Keratinocyte (primary cell): ENCODE measurements at regions not wholly inside any gene's neighbourhood (a gene's known extent, or its start where the extent isn't known, plus 50 kb on each side); places are given as distances from the start of the nearest gene placed in this dataset.
A peak's percentile ranks its signal among the peaks of the same experiment; 100 is the strongest.
"Not testable (repeated sequence)": the region's sequence is repeated elsewhere in the genome, so short reads cannot be mapped to it uniquely, and the experiment has no call there.

Experiments used
- DNase-seq: peaks from one replicate; pipeline ENCODE4 v3.0.0-alpha.2; 2011; ENCODE audit warnings: low read depth, missing footprints, low spot score
- FAIRE-seq: peaks from 2 replicates; lab custom pipeline; 2011; peaks lifted over from hg19 to GRCh38; lab: Jason Lieb, UNC
- H2AFZ ChIP-seq: 2 replicates; pipeline ENCODE4 v1.6.0; 2012; ENCODE audit warnings: low read length, control low read depth, inconsistent platforms; ENCODE audit not compliant: control insufficient read depth
- H3K27ac ChIP-seq: 2 replicates; pipeline ENCODE4 v1.5.1; 2011; ENCODE audit warnings: low read length; ENCODE audit not compliant: control insufficient read depth, insufficient read depth
- H3K27me3 ChIP-seq: 3 replicates; pipeline ENCODE4 v1.6.0; 2011; ENCODE audit warnings: low read length; ENCODE audit not compliant: control insufficient read depth, insufficient read depth; ENCODE audit errors: extremely low read depth
- H3K36me3 ChIP-seq, 2 experiments: 2 replicates in 1 of 2; 3 replicates in 1 of 2; pipeline ENCODE4 v1.5.1; 2011; ENCODE audit warnings: low read length in 2 of 2, mild to moderate bottlenecking in 1 of 2; ENCODE audit not compliant: control insufficient read depth in 2 of 2, insufficient read depth in 2 of 2; ENCODE audit errors: extremely low read depth in 1 of 2
- H3K4me1 ChIP-seq: 3 replicates; pipeline ENCODE4 v1.5.1; 2011; ENCODE audit warnings: low read length; ENCODE audit not compliant: control insufficient read depth, insufficient read depth; ENCODE audit errors: extremely low read depth
- H3K4me2 ChIP-seq: 3 replicates; pipeline ENCODE4 v1.6.0; 2011; ENCODE audit warnings: low read depth, low read length; ENCODE audit not compliant: control insufficient read depth, insufficient read depth; ENCODE audit errors: extremely low read depth
- H3K4me3 ChIP-seq, 3 experiments: fragments of 200-600 bp in 1 of 3; sonication (generic) in 1 of 3; 2 replicates in 2 of 3; 3 replicates in 1 of 3; pipeline ENCODE4 v1.5.1; 2011 to 2016; ENCODE audit warnings: low read length in 3 of 3, mild to moderate bottlenecking in 3 of 3, control low read depth in 2 of 3, inconsistent platforms in 1 of 3, low read depth in 1 of 3, mixed read lengths in 1 of 3, mixed run types in 1 of 3, moderate library complexity in 1 of 3; ENCODE audit not compliant: control insufficient read depth in 2 of 3, insufficient read depth in 2 of 3; ENCODE audit errors: extremely low read depth in 1 of 3
- H3K79me2 ChIP-seq: 2 replicates; pipeline ENCODE4 v1.6.0; 2012; ENCODE audit warnings: low read length; ENCODE audit not compliant: control insufficient read depth, insufficient read depth
- H3K9ac ChIP-seq: 3 replicates; pipeline ENCODE4 v1.6.0; 2011; ENCODE audit warnings: low read length; ENCODE audit not compliant: control insufficient read depth, insufficient read depth; ENCODE audit errors: extremely low read depth
- H3K9me1 ChIP-seq: 3 replicates; pipeline ENCODE4 v1.6.0; 2011; ENCODE audit warnings: low read length; ENCODE audit not compliant: control insufficient read depth, insufficient read depth; ENCODE audit errors: extremely low read depth
- H3K9me3 ChIP-seq: 2 replicates; pipeline ENCODE4 v1.5.1; 2012; ENCODE audit warnings: low read depth, low read length; ENCODE audit not compliant: control insufficient read depth
- H4K20me1 ChIP-seq: 3 replicates; pipeline ENCODE4 v1.6.0; 2011; ENCODE audit warnings: low read length; ENCODE audit not compliant: control insufficient read depth, insufficient read depth; ENCODE audit errors: extremely low read depth
- EZH2 ChIP-seq: IDR thresholded peaks from one replicate; pipeline ENCODE4 v1.6.1; 2012; ENCODE audit warnings: inconsistent platforms, mild to moderate bottlenecking, low read length, moderate library complexity
- dilution Hi-C: fragments of 300-500 bp; cut with MboI; formaldehyde crosslinking; loops from one replicate; pipeline ENCODE4 v1.7.0; 2020; ENCODE audit warnings: low sequenced_read_pairs; ENCODE audit not compliant: extremely low pct_ligation_motif_present
- TF ChIP-seq, protein P1 (sequence below), 3 experiments: IDR thresholded peaks in 1 of 3; conservative IDR thresholded peaks in 1 of 3; optimal IDR thresholded peaks in 1 of 3; 2 replicates in 2 of 3; 3 replicates in 1 of 3; pipeline versions ENCODE3 to v1.5.1; 2011; ENCODE audit warnings: low read length in 3 of 3, mild to moderate bottlenecking in 3 of 3, moderate library complexity in 2 of 3, control low read depth in 1 of 3, inconsistent platforms in 1 of 3; ENCODE audit not compliant: insufficient read depth in 2 of 3; ENCODE audit errors: extremely low read depth in 1 of 3

DNA sequence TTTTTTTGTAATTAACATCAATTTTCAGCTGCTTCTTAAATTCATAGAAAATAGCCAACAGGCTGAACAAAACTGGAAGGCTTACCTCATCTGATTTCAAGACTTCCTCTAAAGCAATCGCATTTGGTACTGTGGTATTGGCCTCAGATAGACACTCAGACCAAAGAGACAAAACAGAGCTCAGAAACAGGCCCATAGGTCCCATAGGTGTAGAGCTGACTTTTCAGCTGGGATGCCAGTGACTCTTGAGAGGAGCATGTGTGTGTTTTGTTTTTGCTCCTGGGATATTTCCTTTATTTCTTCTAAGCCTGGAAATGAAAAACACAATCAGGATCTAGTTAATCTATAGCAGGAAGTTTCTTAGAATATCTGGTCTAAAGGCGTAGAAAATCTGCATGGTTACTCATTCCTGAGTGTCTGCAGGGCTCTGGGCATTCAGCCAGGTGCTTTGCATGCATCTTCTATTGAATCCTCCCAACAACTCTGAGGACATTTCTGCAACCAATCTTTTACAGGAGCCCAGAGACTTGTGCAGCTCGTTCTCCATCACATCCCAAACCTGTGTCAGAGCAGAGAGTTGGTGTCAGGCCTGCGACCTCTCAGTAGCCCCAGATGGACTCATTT, 190.8 kb downstream of the RTP5 start:
- no peak overlapping the region for H2AFZ ChIP-seq
- peaks cover 24% of the 10 kb centered on the region for H3K27me3 ChIP-seq
- TF ChIP-seq EZH2, result no peak
- TF ChIP-seq, protein P1, sequence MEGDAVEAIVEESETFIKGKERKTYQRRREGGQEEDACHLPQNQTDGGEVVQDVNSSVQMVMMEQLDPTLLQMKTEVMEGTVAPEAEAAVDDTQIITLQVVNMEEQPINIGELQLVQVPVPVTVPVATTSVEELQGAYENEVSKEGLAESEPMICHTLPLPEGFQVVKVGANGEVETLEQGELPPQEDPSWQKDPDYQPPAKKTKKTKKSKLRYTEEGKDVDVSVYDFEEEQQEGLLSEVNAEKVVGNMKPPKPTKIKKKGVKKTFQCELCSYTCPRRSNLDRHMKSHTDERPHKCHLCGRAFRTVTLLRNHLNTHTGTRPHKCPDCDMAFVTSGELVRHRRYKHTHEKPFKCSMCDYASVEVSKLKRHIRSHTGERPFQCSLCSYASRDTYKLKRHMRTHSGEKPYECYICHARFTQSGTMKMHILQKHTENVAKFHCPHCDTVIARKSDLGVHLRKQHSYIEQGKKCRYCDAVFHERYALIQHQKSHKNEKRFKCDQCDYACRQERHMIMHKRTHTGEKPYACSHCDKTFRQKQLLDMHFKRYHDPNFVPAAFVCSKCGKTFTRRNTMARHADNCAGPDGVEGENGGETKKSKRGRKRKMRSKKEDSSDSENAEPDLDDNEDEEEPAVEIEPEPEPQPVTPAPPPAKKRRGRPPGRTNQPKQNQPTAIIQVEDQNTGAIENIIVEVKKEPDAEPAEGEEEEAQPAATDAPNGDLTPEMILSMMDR (optimal IDR thresholded peaks at IDR 0.05 in 1 of 3, IDR thresholded peaks at IDR 0.05 in 1 of 3, conservative IDR thresholded peaks at IDR 0.05 in 1 of 3; ENCODE audit: extremely low read depth in 1 of 3, insufficient read depth in 2 of 3, low read length in 3 of 3), result no peak
- peaks cover 2% of the 10 kb centered on the region for H3K4me1 ChIP-seq
- no peaks in the 10 kb centered on the region for H3K9me3 ChIP-seq
- no peak overlapping the region for H3K4me3 ChIP-seq
- H3K4me2 ChIP-seq, result no peak overlapping the region
- H3K9me1 ChIP-seq, result no peaks in the 10 kb centered on the region
- H3K9ac ChIP-seq, result no peak overlapping the region
- dilution Hi-C loops, result no loop called here
- H3K27ac ChIP-seq, result no peak overlapping the region
- H3K79me2 ChIP-seq, result no peaks in the 10 kb centered on the region
- DNase-seq (peak; percentile 21), FAIRE-seq (peak; percentile 91)
- H4K20me1 ChIP-seq, result no peaks in the 10 kb centered on the region
- no peaks in the 10 kb centered on the region for H3K36me3 ChIP-seq

DNA sequence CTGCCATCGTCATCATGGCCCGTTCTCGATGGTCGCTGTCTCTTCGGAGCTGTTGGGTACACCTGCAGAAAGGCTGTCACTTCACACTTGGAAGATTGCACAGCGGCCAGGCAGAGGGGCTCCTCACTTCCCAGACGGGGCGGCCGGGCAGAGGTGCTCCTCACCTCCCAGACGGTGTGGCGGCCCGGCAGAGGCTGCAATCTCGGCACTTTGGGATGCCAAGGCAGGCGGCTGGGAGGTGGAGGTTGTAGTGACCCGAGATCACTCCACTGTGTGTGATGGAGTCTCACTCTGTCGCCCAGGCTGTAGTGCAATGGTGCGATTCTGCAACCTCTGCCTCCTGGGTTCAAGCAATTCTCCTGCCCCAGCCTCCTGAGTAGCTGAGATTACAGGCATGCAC, 192.4 kb downstream of the RTP5 start:
- H3K27me3 ChIP-seq, result peaks cover 15% of the 10 kb centered on the region
- FAIRE-seq, dilution Hi-C loops, H3K4me1 ChIP-seq, H3K79me2 ChIP-seq, H3K9ac ChIP-seq, H3K9me3 ChIP-seq, H4K20me1 ChIP-seq, H3K4me2 ChIP-seq, H3K4me3 ChIP-seq, H3K36me3 ChIP-seq, H2AFZ ChIP-seq, H3K27ac ChIP-seq, DNase-seq, H3K9me1 ChIP-seq: not testable (repeated sequence)

DNA sequence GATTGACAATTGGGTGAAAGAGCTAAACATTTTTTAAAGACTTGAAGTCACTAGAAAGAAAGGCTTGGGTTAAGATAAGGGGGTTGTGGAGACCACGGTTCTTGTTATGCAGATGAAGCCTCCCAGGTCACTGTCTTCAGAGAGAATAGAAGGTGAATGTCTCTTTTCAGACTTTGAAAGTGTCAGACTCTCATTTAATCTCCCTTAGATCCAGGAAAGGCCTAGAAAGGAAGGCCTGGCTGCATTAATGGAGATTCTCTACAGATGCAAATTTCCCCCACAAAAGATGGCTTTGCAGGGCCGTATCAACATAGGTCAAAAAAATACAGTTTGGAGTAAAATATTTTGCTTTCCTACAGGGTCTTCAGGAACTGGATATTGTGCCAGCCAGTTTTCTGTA, 193.9 kb downstream of the RTP5 start:
- Histone ChIP-seq H3K27ac (no peak overlapping the region), H2AFZ (no peak overlapping the region), H3K9ac (no peak overlapping the region), H3K36me3 (no peaks in the 10 kb centered on the region), H3K9me1 (no peaks in the 10 kb centered on the region), H3K9me3 (no peaks in the 10 kb centered on the region), H3K4me2 (no peak overlapping the region), H3K79me2 (no peaks in the 10 kb centered on the region), H3K27me3 (peaks cover under 1% of the 10 kb centered on the region), H3K4me3 (no peak overlapping the region), H3K4me1 (peaks cover 2% of the 10 kb centered on the region), H4K20me1 (no peaks in the 10 kb centered on the region)
- no peak for TF ChIP-seq EZH2
- TF ChIP-seq, protein P1 (optimal IDR thresholded peaks at IDR 0.05 in 1 of 3, IDR thresholded peaks at IDR 0.05 in 1 of 3, conservative IDR thresholded peaks at IDR 0.05 in 1 of 3; ENCODE audit: extremely low read depth in 1 of 3, insufficient read depth in 2 of 3, low read length in 3 of 3), result no peak
- FAIRE-seq (no peak), DNase-seq (no peak)
- dilution Hi-C loops, result no loop called here
